ENCODE measurements at regions not wholly inside any gene's neighbourhood (a gene's known extent, or its start where the extent isn't known, plus 50 kb on each side); places are given as distances from the start of the nearest gene placed in this dataset.

- TF ChIP-seq EZH2 (IDR thresholded peaks at IDR 0.05; ENCODE audit: low read length): no peak
- TF ChIP-seq CTCF (optimal IDR thresholded peaks at IDR 0.05 in 1 of 3, IDR thresholded peaks at IDR 0.05 in 1 of 3, conservative IDR thresholded peaks at IDR 0.05 in 1 of 3; ENCODE audit: extremely low read depth in 1 of 3, insufficient read depth in 2 of 3, low read length in 3 of 3): no peak
Measured at GRCh38 chr18:78527984-78528383, 451.6 kb upstream of the SALL3 start.

All from keratinocyte (primary cell).